ENCODE measurements at regions not wholly inside any gene's neighbourhood (a gene's known extent, or its start where the extent isn't known, plus 50 kb on each side); places are given as distances from the start of the nearest gene placed in this dataset.

DNA sequence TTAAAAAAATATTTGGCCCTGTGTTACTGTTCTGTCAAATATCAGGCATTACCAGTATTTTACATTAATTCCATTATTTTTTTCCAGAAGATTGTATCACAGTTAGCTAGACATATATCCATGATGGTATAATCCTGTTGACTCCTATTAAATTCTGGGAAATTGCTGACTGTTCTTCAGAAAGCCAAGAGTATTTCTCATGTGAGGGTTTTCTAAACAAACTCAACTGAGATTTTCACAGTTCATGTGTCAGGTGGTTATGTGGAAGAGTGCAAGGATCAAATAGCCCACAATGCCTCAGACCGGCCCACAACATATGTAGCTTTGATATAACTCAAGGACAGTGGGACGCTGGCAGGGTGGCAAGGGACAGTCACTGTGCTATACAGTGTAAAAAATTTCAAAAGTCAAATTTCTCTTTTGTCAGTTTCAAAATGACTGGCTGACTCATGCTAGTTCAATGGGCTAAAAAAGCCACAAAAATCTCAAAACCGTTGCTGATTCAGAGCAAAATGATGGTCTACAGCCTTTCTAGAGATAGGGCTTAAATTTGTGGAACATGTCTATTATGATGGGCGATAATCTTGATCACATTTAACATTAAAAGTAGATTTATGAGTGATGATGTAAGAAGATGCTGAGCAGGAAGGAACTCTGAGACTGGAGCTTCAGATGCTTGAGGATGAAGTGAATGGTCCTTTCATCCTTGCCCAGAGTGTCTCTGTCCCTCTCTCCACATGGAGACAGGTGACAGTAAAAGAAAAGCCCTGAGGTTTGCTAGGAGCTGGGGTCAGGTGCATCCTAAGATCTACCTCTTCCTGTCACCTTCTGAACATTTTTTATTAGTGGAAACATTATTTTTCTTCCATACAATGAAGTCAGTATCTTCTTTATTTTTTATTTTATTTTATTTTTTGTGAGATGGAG is 175.8 kb upstream of the PIEZO2 start:
- peaks cover 7% of the 10 kb centered on the region for H3K27me3 Mint-ChIP-seq
- H3K9me3 Mint-ChIP-seq (ENCODE audit: low read depth): no peaks in the 10 kb centered on the region
- no peaks in the 10 kb centered on the region for H3K36me3 Mint-ChIP-seq
- CTCF ChIA-PET: interaction anchor here (1.2 kb wide), 2 partner anchors 13 to 14 kb away, joined by 3 to 4 read pairs; no protein-coding TSS in a partner anchor
- H3K4me3 Mint-ChIP-seq: no peak overlapping the region
- DNase-seq (no peak), ATAC-seq (peak; percentile 58)
- peaks cover 7% of the 10 kb centered on the region for H3K4me1 Mint-ChIP-seq
- H3K27ac Mint-ChIP-seq: no peak overlapping the region

DNA sequence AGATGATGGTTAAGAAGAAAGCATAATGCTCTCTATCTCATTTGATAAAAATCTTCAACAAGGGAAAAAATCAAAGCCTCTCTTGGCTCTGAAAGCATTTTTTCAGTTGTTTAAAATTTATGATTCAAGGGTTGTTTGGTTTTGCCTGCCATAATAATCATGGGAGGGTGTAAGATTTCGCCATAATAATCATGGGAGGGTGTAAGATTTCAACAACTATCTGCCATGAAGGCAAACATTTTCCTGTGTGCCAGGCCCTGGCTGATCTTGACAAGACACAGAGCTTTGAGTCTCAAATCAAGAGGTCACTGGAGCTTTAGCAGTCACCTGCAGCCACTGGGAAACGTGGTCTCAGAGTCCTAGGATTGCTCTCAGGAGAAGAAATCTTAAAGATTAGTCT is 175.1 kb upstream of the PIEZO2 start:
- CTCF ChIA-PET: interaction anchor here (1.2 kb wide), 2 partner anchors 12 to 14 kb away, joined by 3 to 4 read pairs; no protein-coding TSS in a partner anchor
- Mint-ChIP-seq H3K27ac (no peak overlapping the region), H3K4me1 (peaks cover 7% of the 10 kb centered on the region), H3K9me3 (ENCODE audit: low read depth) (no peaks in the 10 kb centered on the region), H3K36me3 (no peaks in the 10 kb centered on the region), H3K27me3 (peaks cover 7% of the 10 kb centered on the region), H3K4me3 (no peak overlapping the region)
- ATAC-seq (no peak), DNase-seq (no peak)

- no peaks in the 10 kb centered on the region for H3K36me3 Mint-ChIP-seq
- no peak overlapping the region for H3K4me3 Mint-ChIP-seq
- H3K9me3 Mint-ChIP-seq (ENCODE audit: low read depth): no peaks in the 10 kb centered on the region
- peaks cover 7% of the 10 kb centered on the region for H3K4me1 Mint-ChIP-seq
- DNase-seq (no peak), ATAC-seq (no peak)
- CTCF ChIA-PET: no interaction called here
- peaks cover 7% of the 10 kb centered on the region for H3K27me3 Mint-ChIP-seq
- H3K27ac Mint-ChIP-seq: no peak overlapping the region
Observed at GRCh38 chr18:11323359-11323819, 174.0 kb upstream of the PIEZO2 start.

GRCh38 chr18:11322716-11323115 is 173.3 kb upstream of the PIEZO2 start:
- Mint-ChIP-seq H3K4me1 (peaks cover 7% of the 10 kb centered on the region), H3K9me3 (ENCODE audit: low read depth) (no peaks in the 10 kb centered on the region), H3K4me3 (no peak overlapping the region), H3K36me3 (no peaks in the 10 kb centered on the region), H3K27me3 (peaks cover 7% of the 10 kb centered on the region), H3K27ac (no peak overlapping the region)
- DNase-seq (no peak), ATAC-seq (no peak)
- CTCF ChIA-PET: no interaction called here

GRCh38 chr18:11322006-11322405 is 172.6 kb upstream of the PIEZO2 start:
- H3K9me3 Mint-ChIP-seq (ENCODE audit: low read depth): no peaks in the 10 kb centered on the region
- ATAC-seq: no peak

GRCh38 chr18:11320986-11321385 is 171.6 kb upstream of the PIEZO2 start:
- Mint-ChIP-seq H3K4me1 (peaks cover 7% of the 10 kb centered on the region), H3K27me3 (peaks cover 10% of the 10 kb centered on the region), H3K27ac (no peak overlapping the region), H3K4me3 (no peak overlapping the region), H3K36me3 (no peaks in the 10 kb centered on the region), H3K9me3 (ENCODE audit: low read depth) (no peaks in the 10 kb centered on the region)
- no peak for DNase-seq
- no peak for ATAC-seq
- CTCF ChIA-PET: no interaction called here

More at GRCh38 chr18:11322006-11322405, 172.6 kb upstream of the PIEZO2 start:
- H3K27me3 Mint-ChIP-seq: peaks cover 10% of the 10 kb centered on the region
- H3K36me3 Mint-ChIP-seq: no peaks in the 10 kb centered on the region
- peaks cover 7% of the 10 kb centered on the region for H3K4me1 Mint-ChIP-seq
- H3K4me3 Mint-ChIP-seq: no peak overlapping the region
- DNase-seq: no peak
- H3K27ac Mint-ChIP-seq: no peak overlapping the region
- CTCF ChIA-PET: no interaction called here

- Mint-ChIP-seq H3K27ac (no peak overlapping the region), H3K36me3 (no peaks in the 10 kb centered on the region), H3K4me3 (no peak overlapping the region), H3K4me1 (no peaks in the 10 kb centered on the region), H3K9me3 (ENCODE audit: low read depth) (no peaks in the 10 kb centered on the region), H3K27me3 (peaks cover 3% of the 10 kb centered on the region)
- CTCF ChIA-PET: no interaction called here
- no peak for ATAC-seq
- DNase-seq: no peak
Observed at GRCh38 chr18:11316546-11316945, 167.2 kb upstream of the PIEZO2 start.

- Mint-ChIP-seq H3K27ac (no peak overlapping the region), H3K27me3 (no peaks in the 10 kb centered on the region), H3K4me3 (no peak overlapping the region), H3K4me1 (no peaks in the 10 kb centered on the region), H3K9me3 (ENCODE audit: low read depth) (no peaks in the 10 kb centered on the region), H3K36me3 (no peaks in the 10 kb centered on the region)
- peak; percentile 50 for DNase-seq
- CTCF ChIA-PET: interaction anchor here (0.8 to 1.9 kb wide), 7 partner anchors 9 to 243 kb away, joined by 3 to 11 read pairs (median 3); no protein-coding TSS in a partner anchor
- peak; percentile 36 for ATAC-seq
Observed at GRCh38 chr18:11310476-11311086, 161.2 kb upstream of the PIEZO2 start.

- DNase-seq (no peak), ATAC-seq (no peak)
- no peak overlapping the region for H3K27ac Mint-ChIP-seq
- H3K9me3 Mint-ChIP-seq (ENCODE audit: low read depth): peaks cover 2% of the 10 kb centered on the region
- H3K36me3 Mint-ChIP-seq: no peaks in the 10 kb centered on the region
- H3K4me3 Mint-ChIP-seq: no peak overlapping the region
- no peaks in the 10 kb centered on the region for H3K4me1 Mint-ChIP-seq
- CTCF ChIA-PET: interaction anchor here (1.0 kb wide), 1 partner anchor 244 kb away, joined by 3 read pairs; no protein-coding TSS in a partner anchor
- no peaks in the 10 kb centered on the region for H3K27me3 Mint-ChIP-seq
Observed at GRCh38 chr18:11309172-11309571, 159.8 kb upstream of the PIEZO2 start.

- H3K4me1 Mint-ChIP-seq: no peaks in the 10 kb centered on the region
- peaks cover 2% of the 10 kb centered on the region for H3K9me3 Mint-ChIP-seq (ENCODE audit: low read depth)
- DNase-seq (no peak), ATAC-seq (no peak)
- no peak overlapping the region for H3K4me3 Mint-ChIP-seq
- CTCF ChIA-PET: interaction anchor here (1.0 kb wide), 1 partner anchor 245 kb away, joined by 3 read pairs; no protein-coding TSS in a partner anchor
- H3K27ac Mint-ChIP-seq: no peak overlapping the region
- no peaks in the 10 kb centered on the region for H3K36me3 Mint-ChIP-seq
- no peaks in the 10 kb centered on the region for H3K27me3 Mint-ChIP-seq
Observed at GRCh38 chr18:11308499-11308898, 159.1 kb upstream of the PIEZO2 start.

- CTCF ChIA-PET: no interaction called here
- H3K27me3 Mint-ChIP-seq: no peaks in the 10 kb centered on the region
- H3K4me3 Mint-ChIP-seq: no peak overlapping the region
- DNase-seq (no peak), ATAC-seq (no peak)
- peaks cover 2% of the 10 kb centered on the region for H3K9me3 Mint-ChIP-seq (ENCODE audit: low read depth)
- no peak overlapping the region for H3K27ac Mint-ChIP-seq
- no peaks in the 10 kb centered on the region for H3K4me1 Mint-ChIP-seq
- H3K36me3 Mint-ChIP-seq: no peaks in the 10 kb centered on the region
Observed at GRCh38 chr18:11307716-11308115, 158.3 kb upstream of the PIEZO2 start.

GRCh38 chr18:11305507-11305906 is 156.1 kb upstream of the PIEZO2 start:
- no peaks in the 10 kb centered on the region for H3K27me3 Mint-ChIP-seq
- H3K27ac Mint-ChIP-seq: no peak overlapping the region
- ATAC-seq (no peak), DNase-seq (no peak)
- H3K4me3 Mint-ChIP-seq: no peak overlapping the region
- CTCF ChIA-PET: no interaction called here
- H3K4me1 Mint-ChIP-seq: no peaks in the 10 kb centered on the region
- peaks cover 5% of the 10 kb centered on the region for H3K9me3 Mint-ChIP-seq (ENCODE audit: low read depth)
- no peaks in the 10 kb centered on the region for H3K36me3 Mint-ChIP-seq

DNA sequence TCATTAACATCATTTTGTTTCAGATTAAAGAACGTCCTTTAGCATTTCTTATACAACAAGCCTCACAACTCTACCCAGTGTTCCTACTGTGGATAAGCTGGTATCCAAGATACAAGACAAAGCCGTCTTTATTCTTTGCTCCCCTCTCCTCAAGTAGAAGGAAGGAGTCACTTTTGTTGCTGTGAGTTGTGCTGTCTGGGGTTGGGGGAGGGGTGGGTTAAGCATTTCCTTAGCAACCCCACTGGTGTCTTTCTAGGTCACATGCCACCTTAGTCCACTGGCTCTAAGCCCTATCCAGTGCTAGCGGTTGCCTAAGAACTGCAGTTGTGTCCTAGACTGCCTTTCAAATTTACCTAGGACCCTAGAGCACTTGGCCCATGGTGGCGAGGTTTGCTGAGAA is 155.6 kb upstream of the PIEZO2 start:
- no peaks in the 10 kb centered on the region for H3K36me3 Mint-ChIP-seq
- H3K4me3 Mint-ChIP-seq: no peak overlapping the region
- H3K27me3 Mint-ChIP-seq: no peaks in the 10 kb centered on the region
- ATAC-seq (no peak), DNase-seq (no peak)
- peaks cover 6% of the 10 kb centered on the region for H3K9me3 Mint-ChIP-seq (ENCODE audit: low read depth)
- H3K27ac Mint-ChIP-seq: no peak overlapping the region
- no peaks in the 10 kb centered on the region for H3K4me1 Mint-ChIP-seq
- CTCF ChIA-PET: no interaction called here

DNA sequence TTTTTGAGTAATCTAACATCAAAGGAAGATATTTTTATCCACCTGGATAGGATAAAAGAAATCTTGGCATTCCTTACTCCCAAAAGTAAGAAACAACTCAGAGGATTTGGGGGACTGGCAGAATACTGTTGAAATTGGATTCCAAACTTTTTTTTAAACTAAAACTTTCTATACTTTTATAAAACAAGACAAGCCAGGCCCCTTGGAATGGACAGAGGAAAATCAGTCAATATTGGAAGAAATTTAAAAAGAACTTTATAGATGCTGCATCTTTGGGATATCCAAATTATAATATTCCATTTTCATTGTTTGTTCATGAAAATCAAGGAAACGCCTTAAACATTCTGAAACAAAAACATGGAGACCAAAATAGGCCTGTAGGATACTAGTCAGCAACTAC is 147.6 kb upstream of the PIEZO2 start:
- H3K27ac Mint-ChIP-seq: no peak overlapping the region
- DNase-seq: no peak
- H3K4me1 Mint-ChIP-seq: no peaks in the 10 kb centered on the region
- no peaks in the 10 kb centered on the region for H3K27me3 Mint-ChIP-seq
- CTCF ChIA-PET: interaction anchor here (1.3 kb wide), 1 partner anchor 14 kb away, joined by 4 read pairs; no protein-coding TSS in a partner anchor
- ATAC-seq: no peak
- H3K9me3 Mint-ChIP-seq (ENCODE audit: low read depth): peaks cover 4% of the 10 kb centered on the region
- H3K4me3 Mint-ChIP-seq: no peak overlapping the region
- H3K36me3 Mint-ChIP-seq: no peaks in the 10 kb centered on the region

Measured in activated CD8-positive, alpha-beta memory T cell treated with anti-CD3 and anti-CD28 coated beads, Interleukin-2, amount 10 ng/mL, durations not matched to agents 7 days and 5 days (primary cell).